ENCODE measurements at regions not wholly inside any gene's neighbourhood (a gene's known extent, or its start where the extent isn't known, plus 50 kb on each side); places are given as distances from the start of the nearest gene placed in this dataset.

- Histone ChIP-seq H3K27me3 (ENCODE audit: insufficient read depth, low read length) (no peaks in the 10 kb centered on the region), H3K79me2 (ENCODE audit: insufficient read depth, low read length) (no peaks in the 10 kb centered on the region), H3K9ac (ENCODE audit: extremely low read depth, insufficient read length, low read length) (no peak overlapping the region), H3K18ac (ENCODE audit: insufficient read length, low read depth, low read length) (no peak overlapping the region), H3K27ac (ENCODE audit: insufficient read length, low read depth, low read length) (no peak overlapping the region), H3K56ac (ENCODE audit: insufficient read length, low read depth, low read length) (no peak overlapping the region), H3K4me1 (ENCODE audit: insufficient read depth, low read length) (no peaks in the 10 kb centered on the region; the same call in 1 of the 2 replicates), H2BK5ac (ENCODE audit: insufficient read length, low read length) (no peak overlapping the region), H3K4ac (ENCODE audit: low read depth, low read length) (no peak overlapping the region), H3K79me1 (ENCODE audit: insufficient read depth, low read depth, low read length, poor library complexity, severe bottlenecking) (no peaks in the 10 kb centered on the region), H3K14ac (ENCODE audit: insufficient read depth, low read length) (no peak overlapping the region), H4K20me1 (ENCODE audit: control insufficient read depth, insufficient read depth, insufficient read length) (no peaks in the 10 kb centered on the region), H2BK120ac (ENCODE audit: low read depth, low read length, poor library complexity, severe bottlenecking) (no peak overlapping the region), H2AFZ (ENCODE audit: low read length) (no peak overlapping the region), H3K23me2 (ENCODE audit: insufficient read length, low read depth, low read length, poor library complexity, severe bottlenecking) (no peaks in the 10 kb centered on the region), H4K91ac (ENCODE audit: insufficient read length, low read depth, low read length) (no peak overlapping the region), H3K4me2 (ENCODE audit: insufficient read depth, insufficient read length, low read length) (no peak overlapping the region), H4K5ac (ENCODE audit: insufficient read length, low read depth, low read length) (no peak overlapping the region), H2BK20ac (ENCODE audit: low read depth, low read length, poor library complexity, severe bottlenecking) (no peak overlapping the region), H3K23ac (ENCODE audit: insufficient read length, low read depth, low read length) (no peak overlapping the region), H2AK5ac (ENCODE audit: insufficient read length, low read length) (no peak overlapping the region), H4K8ac (replicated peaks; ENCODE audit: insufficient read length, low read depth, low read length) (no peak overlapping the region), H3K9me3 (ENCODE audit: control insufficient read depth, low read depth, low read length) (no peaks in the 10 kb centered on the region), H2BK12ac (ENCODE audit: insufficient read length, low read depth, low read length) (no peak overlapping the region), H3T11ph (ENCODE audit: low read length) (no peak overlapping the region), H2BK15ac (ENCODE audit: low read depth, low read length) (no peak overlapping the region)
- TF ChIP-seq CTCF (conservative IDR thresholded peaks at IDR 0.05): no peak
- H3K4me1 Mint-ChIP-seq: peaks cover 9 to 11% of the 10 kb centered on the region in 2 experiments
- WGBS (ENCODE audit: extremely low coverage, insufficient read length, low lambda C conversion rate): no CpG with 5 or more reads among the region's 2 CpGs
- H3K27me3 Mint-ChIP-seq (ENCODE audit: low read depth): no peaks in the 10 kb centered on the region
- H3K36me3 Mint-ChIP-seq (ENCODE audit: insufficient read depth in 1 of 3, low read depth in 3 of 3): no peaks in the 10 kb centered on the region
- no peak overlapping the region for H3K4me3 Mint-ChIP-seq
- no peak overlapping the region for H3K27ac Mint-ChIP-seq
- H3K9me3 Mint-ChIP-seq: no peaks in the 10 kb centered on the region
- DNase-seq: no peak
Observed at GRCh38 chr2:57878866-57879210, 167.8 kb upstream of the VRK2 start.

Data from H9 (cell line).